ENCODE measurements at regions not wholly inside any gene's neighbourhood (a gene's known extent, or its start where the extent isn't known, plus 50 kb on each side); places are given as distances from the start of the nearest gene placed in this dataset.
"Not testable (repeated sequence)": the region's sequence is repeated elsewhere in the genome, so short reads cannot be mapped to it uniquely, and the experiment has no call there.

GRCh38 chr4:81314196-81314896 is 99.3 kb upstream of the PRKG2 start:
- no peak for DNase-seq

- DNase-seq = no peak
Observed at GRCh38 chr4:81307991-81308390, 93.0 kb upstream of the PRKG2 start.

GRCh38 chr4:81304871-81305270 is 89.8 kb upstream of the PRKG2 start:
- DNase-seq = no peak

- not testable (repeated sequence) for DNase-seq
Observed at GRCh38 chr4:81300352-81300751, 85.3 kb upstream of the PRKG2 start.

GRCh38 chr4:81290813-81291212 is 75.8 kb upstream of the PRKG2 start:
- no peak for DNase-seq

- DNase-seq = no peak
Observed at GRCh38 chr4:81287101-81287500, 72.1 kb upstream of the PRKG2 start.

GRCh38 chr4:81282131-81282530 is 67.1 kb upstream of the PRKG2 start:
- DNase-seq = no peak

GRCh38 chr4:81274460-81274859 is 59.4 kb upstream of the PRKG2 start:
- no peak for DNase-seq

- DNase-seq = no peak
Observed at GRCh38 chr4:81272671-81273070, 57.6 kb upstream of the PRKG2 start.
